ENCODE measurements at regions not wholly inside any gene's neighbourhood (a gene's known extent, or its start where the extent isn't known, plus 50 kb on each side); places are given as distances from the start of the nearest gene placed in this dataset.
A peak's percentile ranks its signal among the peaks of the same experiment; 100 is the strongest.
"Not testable (repeated sequence)": the region's sequence is repeated elsewhere in the genome, so short reads cannot be mapped to it uniquely, and the experiment has no call there.

- no peak overlapping the region for H3K4me3 ChIP-seq (replicated peaks; ENCODE audit: low read depth, low read length)
- no peak for DNase-seq (ENCODE audit: extremely low read depth, low read depth)
- TF ChIP-seq CTCF (IDR thresholded peaks at IDR 0.05; ENCODE audit: low read depth, low read length, missing control alignments) = no peak
These were observed 109.1 kb upstream of the PABPC3 start for GRCh38 chr13:24986826-24987225.

DNA sequence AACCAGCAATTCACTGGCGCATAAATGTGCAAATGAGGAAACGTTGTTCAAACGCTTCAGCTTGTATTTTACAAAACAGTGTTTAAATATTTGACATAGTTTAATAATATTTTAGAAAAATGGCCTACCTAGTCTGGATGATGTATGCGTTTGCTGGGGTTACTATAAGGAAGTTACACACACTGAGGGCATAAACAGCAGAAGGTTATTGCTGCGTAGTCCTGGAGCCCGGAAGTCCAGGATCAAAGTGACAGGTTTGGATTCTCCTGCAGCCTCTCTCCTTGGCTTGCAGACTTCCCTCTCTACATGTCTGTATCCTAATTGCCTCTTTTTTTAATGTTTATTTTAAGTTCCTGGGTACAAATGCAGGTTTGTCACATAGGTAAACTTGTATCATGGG, 106.0 kb upstream of the PABPC3 start:
- not testable (repeated sequence) for H3K4me3 ChIP-seq (replicated peaks; ENCODE audit: low read depth, low read length); DNase-seq (ENCODE audit: extremely low read depth, low read depth)

DNA sequence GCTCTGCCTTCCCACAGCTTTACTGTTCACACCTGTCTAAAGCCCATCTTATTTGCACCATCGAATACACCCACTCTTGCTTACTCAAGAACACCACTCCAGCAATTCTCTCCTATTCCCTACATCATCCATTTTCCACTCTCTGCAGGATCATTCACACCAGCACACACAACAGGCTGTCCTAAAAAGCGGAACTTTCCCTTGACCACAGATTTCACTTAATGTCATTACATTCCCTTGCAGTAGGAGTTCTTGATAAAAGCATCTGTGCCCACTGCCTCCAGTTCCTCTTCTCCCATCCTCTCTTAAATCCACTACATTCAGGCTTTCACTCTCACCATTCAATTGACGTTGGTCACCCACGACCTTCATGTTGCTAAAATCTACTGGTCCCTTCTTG, 103.0 kb upstream of the PABPC3 start:
- not testable (repeated sequence) for H3K4me3 ChIP-seq (replicated peaks; ENCODE audit: low read depth, low read length); DNase-seq (ENCODE audit: extremely low read depth, low read depth)

- peak; percentile 56 for DNase-seq (ENCODE audit: extremely low read depth, low read depth)
- TF ChIP-seq CTCF (IDR thresholded peaks at IDR 0.05; ENCODE audit: low read depth, low read length, missing control alignments) = peak; percentile 92
- no peak overlapping the region for H3K4me3 ChIP-seq (replicated peaks; ENCODE audit: low read depth, low read length)
These were observed 100.6 kb upstream of the PABPC3 start for GRCh38 chr13:24995225-24995804.

DNA sequence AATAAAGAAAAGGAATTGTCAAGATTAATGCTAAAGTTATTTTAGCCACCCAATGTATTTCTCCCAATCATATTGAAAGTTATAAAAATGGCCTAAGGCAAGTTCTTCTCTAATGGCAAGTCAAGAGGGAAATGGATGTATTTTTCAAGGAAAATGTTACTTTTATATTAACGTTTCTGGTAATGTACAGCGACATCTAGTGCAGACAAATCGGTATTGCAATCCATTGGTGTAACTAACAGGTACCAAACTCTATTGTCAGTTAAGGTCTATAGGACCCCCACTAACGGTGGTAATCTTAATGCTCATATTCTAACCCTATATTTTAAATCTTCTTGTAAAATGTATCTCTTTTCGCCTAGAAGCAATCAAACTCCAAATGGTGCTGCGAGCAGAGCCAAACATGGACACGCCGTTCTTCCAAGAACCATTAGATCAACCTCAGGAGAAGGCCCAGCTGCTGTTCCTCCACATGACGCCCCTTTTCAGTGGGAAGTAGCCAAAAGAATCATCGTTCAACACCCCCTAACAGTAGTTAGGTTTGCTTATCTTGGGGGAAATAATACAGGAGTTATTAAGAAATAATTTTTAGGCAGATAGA, 98.5 kb upstream of the PABPC3 start:
- peak; percentile 48 for TF ChIP-seq CTCF (IDR thresholded peaks at IDR 0.05; ENCODE audit: low read depth, low read length, missing control alignments)
- peak; percentile 17 for DNase-seq (ENCODE audit: extremely low read depth, low read depth)
- no peak overlapping the region for H3K4me3 ChIP-seq (replicated peaks; ENCODE audit: low read depth, low read length)

GRCh38 chr13:24998433-24998832, 97.5 kb upstream of the PABPC3 start:
- no peak for TF ChIP-seq CTCF (IDR thresholded peaks at IDR 0.05; ENCODE audit: low read depth, low read length, missing control alignments)
- no peak for DNase-seq (ENCODE audit: extremely low read depth, low read depth)
- no peak overlapping the region for H3K4me3 ChIP-seq (replicated peaks; ENCODE audit: low read depth, low read length)

GRCh38 chr13:25001476-25002206, 94.3 kb upstream of the PABPC3 start:
- H3K4me3 ChIP-seq (replicated peaks; ENCODE audit: low read depth, low read length) = no peak overlapping the region
- TF ChIP-seq CTCF (IDR thresholded peaks at IDR 0.05; ENCODE audit: low read depth, low read length, missing control alignments) = no peak
- DNase-seq (ENCODE audit: extremely low read depth, low read depth) = no peak

GRCh38 chr13:25002311-25002710, 93.6 kb upstream of the PABPC3 start:
- DNase-seq (ENCODE audit: extremely low read depth, low read depth); H3K4me3 ChIP-seq (replicated peaks; ENCODE audit: low read depth, low read length): not testable (repeated sequence)

DNA sequence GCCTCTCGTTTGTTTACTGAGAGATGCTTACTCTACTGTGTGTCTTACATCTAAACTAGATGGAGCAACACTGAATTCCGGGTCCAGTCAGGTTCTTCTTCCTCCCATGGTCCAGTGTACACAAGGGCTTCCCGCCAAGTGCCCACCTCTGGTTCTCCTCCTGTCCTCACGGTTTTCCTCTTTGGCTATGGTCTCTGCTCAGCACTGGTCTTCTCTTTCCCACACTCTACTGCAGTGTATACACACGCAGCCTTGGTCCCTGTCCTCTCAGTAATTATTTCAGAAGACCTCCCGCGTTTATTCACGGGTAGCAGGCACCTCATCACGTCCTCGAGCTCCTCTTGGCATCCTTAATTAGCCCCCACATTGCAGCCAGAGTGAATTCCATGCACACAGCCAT, 91.4 kb upstream of the PABPC3 start:
- not testable (repeated sequence) for DNase-seq (ENCODE audit: extremely low read depth, low read depth)

More for the DNA sequence above, 91.4 kb upstream of the PABPC3 start:
- H3K4me3 ChIP-seq (replicated peaks; ENCODE audit: low read depth, low read length) = not testable (repeated sequence)

All from HFF-Myc (cell line).